Head of caudate nucleus (tissue), 42 donors: ENCODE measurements at regions not wholly inside any gene's neighbourhood (a gene's known extent, or its start where the extent isn't known, plus 50 kb on each side); places are given as distances from the start of the nearest gene placed in this dataset.

Experiments
- DNase-seq, 42 donors: peaks; one replicate each; pipeline versions ENCODE4 v3.0.0 to v3.0.0-alpha.2; 2020 to 2021; ENCODE audit warnings: mixed read lengths in 7 of 42
- intact Hi-C: fragments of 100-400 bp; cut with DNase I; formaldehyde crosslinking; loops from one replicate; pipeline ENCODE4 v1.15.0; 2022

DNA sequence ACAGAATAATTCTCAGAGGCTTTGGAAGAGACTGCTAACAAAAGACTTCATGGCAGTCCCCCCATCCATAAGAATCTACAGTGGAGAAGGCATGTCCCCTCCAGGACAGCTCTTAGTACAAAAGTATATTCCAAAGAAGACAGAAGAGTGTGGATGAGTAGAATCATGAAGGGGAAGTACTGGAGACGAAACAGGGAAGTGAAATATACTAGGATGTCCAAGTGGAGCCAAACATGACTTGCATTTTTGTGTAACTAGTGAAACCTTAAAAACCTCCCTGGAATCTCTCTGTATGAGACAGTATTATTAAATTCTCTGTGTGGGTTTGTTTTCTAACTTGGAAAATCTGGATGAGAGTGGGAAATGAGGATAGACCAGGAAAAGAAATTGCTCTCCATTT is 312.4 kb downstream of the RSL24D1 start:
- no peak for DNase-seq
- intact Hi-C loops, result no loop called here

DNA sequence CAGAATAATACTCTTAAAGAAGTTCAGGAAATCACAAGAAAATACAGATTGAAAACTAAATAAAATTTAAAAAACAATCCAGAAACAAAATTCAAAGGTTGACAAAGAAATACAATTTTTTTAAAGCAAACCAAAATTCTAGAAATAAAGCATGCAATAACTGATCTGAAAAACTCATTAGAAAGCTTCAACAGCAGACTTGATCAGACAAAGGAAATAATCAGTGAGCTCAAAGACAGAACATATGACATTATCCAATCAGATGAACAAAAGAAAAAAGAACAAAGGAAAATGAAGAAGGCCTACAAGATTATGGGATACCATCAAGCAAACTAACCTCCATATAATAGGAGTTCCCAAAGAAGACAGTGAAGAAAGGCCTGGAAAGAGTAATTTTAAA is 336.8 kb downstream of the RSL24D1 start:
- DNase-seq, result no peak
- intact Hi-C loops, result no loop called here

DNA sequence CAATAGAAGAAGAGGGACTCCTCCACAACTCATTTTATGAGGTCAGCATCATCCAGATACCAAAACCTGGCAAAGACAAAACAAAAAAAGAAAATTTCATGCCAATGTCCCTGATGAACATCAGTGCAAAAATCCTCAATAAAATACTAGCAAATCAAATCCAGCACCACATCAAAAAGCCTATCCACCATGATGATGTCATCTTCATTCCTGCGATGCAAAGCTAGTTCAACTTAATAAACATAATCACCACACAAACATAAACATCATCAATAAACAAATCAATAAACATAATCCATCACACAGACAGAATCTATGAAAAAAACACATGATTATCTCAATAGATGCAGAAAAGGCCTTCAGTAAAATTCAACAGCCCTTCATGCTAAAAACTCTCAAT is 342.1 kb downstream of the RSL24D1 start:
- intact Hi-C loops, result no loop called here
- DNase-seq, result no peak

DNA sequence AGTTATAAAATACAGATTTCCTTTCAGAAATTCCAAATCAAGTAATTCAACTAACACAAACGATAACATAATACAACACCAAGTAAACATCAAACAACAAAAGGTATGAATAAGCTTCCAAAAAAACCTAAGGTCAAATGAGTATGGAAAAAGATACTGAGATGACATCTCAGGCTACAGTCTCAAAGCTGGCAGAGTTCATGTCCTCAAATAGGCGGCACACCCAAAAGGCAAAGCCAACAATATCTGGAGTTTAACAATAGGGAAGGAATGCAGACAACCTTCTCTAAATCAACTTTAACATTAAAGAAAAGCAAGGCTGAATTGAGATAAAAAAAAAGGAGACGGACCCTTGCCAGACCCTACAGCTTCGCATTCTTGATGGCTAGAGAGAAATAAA is 346.6 kb downstream of the RSL24D1 start:
- intact Hi-C loops, result no loop called here
- no peak for DNase-seq

DNA sequence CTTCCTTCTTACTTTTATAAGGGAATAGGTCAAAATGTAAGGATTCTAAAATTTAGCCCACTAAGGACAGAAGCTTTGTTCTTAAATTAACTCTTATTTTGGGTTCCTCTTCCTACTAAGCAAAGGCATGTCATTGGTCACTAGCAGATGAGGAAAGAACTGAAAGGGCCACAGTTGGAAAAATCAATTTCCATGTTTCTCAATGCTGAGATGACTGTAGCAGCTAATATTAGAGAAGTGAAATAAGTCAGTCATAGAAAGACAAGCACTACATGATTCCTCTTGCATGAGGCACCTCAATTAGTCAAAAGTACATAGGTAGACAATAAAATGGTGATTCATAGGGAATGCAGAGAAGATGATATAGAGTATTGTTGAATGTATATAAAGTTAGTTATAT is 353.7 kb downstream of the RSL24D1 start:
- no peak for DNase-seq
- intact Hi-C loops, result no loop called here

DNA sequence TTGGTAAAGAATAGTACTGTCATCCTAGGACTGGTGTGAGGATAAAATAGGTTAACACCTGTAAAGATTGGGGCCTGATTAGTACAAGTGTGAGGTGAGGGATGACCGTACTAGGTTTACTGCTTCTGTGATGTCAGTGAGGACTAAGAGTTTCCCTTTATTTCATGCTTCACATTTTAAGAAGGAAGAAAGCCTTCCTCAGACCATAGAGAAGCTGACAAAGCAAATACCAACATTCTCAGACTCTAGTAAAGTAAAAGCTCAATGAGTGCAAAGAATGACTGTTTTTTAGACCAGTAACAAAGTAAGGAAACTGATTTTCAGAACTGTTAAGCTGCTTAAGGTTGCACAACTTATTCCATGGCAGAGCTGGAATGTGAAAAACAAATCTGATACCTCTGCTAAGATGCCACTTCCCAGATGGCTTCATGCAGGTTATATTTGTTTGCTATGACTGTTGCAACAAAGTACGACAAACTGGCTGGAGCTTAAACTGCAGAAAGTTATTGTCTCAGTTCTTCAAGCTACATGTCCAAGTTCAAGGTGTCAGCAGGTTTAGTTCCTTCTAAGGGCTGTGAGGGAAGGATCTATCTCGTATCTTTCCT is 354.9 kb downstream of the RSL24D1 start:
- intact Hi-C loops, result no loop called here
- DNase-seq, result no peak

DNA sequence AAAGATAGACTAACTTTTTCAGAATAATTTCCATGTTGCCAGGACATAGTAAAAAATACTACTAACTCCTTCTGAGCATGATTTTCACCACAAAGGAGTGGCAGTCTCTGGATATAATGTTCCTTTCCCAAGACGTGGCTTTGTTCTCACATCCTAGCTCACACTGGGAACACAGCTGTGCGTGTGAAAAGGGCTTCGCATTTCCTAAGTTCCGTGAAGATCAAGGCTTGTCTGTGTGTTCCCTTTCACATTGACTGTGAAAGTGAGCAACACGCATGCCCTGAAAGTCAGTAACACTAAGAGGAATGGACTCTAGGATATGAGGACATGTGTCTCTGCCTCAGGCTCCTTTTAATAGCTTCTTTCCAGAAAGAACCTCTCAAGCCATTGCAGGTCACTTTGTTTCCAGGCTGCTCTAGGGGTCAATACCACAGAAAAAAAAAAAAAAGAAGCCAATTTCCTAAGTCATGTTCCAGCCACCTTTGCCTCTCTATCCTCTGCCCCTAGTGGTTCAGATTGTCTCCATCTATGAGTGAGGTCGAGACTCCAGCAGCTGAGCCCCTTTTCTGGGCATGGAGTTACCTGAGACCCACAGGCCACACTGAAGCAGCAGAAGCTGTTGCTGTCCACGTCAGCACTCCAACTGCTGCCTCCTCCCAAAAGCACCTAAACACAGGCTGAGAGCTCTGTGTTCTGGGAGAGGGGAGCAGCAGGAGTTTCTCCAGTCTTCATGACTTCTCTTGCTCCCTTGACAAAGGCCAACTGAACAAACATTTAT is 355.9 kb downstream of the RSL24D1 start:
- intact Hi-C loops, result no loop called here
- DNase-seq, result no peak

DNA sequence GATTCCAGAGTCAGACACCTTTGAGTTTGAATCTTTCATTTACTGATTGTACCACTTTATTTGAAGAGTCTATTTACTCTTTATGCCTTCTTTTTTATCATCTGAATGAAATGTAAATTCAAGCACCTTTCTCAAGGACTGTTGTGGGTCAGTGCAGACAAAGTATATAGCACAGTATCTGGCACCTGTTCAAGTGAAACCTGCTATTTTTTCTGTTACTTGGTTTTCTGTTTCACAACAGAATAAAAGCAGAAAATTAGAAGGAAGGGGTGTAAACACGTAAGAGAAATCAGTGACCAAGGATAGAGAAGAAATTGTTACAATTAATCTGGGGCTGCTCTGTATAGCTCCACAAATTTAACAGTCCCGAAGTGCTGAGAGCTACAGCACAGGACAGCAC is 357.4 kb downstream of the RSL24D1 start:
- DNase-seq, result no peak
- intact Hi-C loops, result no loop called here

DNA sequence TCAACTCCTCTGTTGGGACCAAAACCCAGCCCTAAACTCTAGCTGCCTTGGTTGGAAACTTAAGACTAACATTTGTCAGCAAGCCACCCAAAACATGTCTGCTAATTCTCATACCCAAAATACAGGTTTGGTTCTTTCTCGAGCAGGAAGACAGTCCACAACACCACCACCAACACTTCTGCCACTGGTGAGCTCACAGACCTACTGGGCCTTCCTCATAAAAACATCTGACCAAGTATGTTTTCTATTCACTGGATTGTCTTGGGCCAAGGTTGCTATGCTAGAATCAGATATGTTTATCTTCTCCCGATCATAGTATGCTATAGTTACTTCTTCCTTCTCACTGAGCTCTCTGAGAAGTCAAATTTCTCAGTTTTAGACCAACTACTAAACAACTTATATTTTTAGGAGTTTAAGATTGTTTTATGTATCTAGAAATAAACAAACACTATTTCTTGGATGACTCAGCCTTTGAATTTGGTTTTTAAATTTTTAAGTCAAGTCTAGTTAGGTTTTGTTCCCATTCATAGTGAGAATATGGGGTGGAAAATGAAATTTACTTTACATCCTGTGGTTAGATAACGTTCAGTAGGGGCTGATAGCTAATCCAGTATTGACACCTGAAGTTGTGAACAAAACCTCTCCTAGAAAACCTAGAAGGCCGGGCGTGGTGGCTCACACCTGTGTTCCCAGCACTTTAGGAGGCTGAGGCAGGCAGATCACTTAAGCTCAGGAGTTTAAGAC is 360.5 kb downstream of the RSL24D1 start:
- no peak for DNase-seq
- intact Hi-C loops, result no loop called here

DNA sequence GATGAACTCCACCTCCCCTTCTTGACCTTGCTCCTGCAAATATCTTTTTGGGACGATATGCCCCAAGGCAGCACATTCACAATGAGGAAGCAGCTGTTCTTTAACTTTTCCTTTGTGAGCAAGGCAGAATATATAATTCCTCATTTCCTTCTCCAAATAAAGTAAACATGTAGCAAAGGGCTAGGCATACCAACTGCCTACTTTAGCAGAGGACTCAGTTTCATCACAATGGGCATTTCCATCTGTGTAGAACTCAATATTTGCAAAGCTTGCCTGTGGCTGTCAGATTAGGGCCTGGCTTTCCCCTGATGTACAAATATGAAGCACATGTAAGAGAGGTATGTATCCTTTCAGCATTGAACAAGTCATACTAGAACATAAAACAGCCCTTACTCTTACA is 366.9 kb downstream of the RSL24D1 start:
- DNase-seq, result no peak
- intact Hi-C loops, result no loop called here

DNA sequence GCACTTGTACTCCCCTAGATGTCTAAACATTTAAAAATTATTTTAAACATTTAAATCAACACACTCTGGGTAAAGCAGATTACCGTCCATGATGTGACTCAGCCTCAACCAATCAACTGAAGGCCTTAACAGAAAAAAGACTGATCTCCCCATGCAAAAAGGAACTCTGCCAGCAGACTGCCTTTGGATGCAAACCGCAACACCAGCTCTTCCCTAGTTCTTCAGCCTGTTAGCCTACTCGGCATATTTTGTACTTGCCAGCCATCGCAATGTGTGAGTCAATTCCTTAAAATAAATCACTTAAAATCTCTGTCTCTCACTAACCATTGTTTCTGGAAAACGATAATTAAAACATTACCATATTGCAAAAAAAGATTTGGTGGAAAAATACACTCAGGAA is 375.9 kb downstream of the RSL24D1 start:
- peak in 28 of 42 donors; percentile 6 to 50 (median 18) for DNase-seq
- intact Hi-C loops, result no loop called here

DNA sequence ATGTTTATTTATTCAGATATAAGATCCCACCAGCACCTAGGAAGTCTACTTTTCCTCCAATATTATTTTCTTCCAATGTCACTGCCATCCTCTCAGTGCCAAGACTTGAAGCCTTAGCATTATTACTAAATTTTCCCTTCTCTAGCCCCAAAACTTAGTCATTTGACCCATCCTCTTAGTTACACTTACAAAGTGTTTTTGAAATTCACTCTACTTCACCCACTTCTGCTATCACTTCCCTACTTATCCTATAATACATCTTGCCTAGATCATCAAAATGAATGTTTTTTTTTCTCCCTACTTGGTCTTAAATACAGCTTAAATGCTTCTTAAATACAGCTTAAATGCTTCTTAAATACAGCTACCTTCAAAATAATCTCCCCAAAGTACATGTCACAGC is 376.6 kb downstream of the RSL24D1 start:
- DNase-seq, result no peak
- intact Hi-C loops, result no loop called here

DNA sequence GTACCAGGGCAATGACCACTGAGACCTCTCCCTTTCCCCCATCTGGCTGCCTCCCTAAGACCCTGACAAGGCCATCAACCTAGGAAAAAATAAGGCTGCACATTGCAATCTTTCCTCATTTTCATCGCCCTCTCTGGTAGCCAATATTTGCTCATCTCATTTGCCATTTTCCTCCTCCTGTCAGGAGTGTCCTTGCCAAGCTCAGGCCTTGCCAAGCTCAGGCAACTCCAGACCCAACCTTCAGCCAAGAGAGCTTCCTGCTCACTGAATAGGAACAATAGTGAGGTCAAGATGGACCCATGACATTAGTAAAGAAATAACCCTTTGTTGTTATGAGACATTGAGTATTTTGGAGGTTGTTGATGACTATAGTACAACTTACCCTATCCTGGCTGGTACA is 380.3 kb downstream of the RSL24D1 start:
- no peak for DNase-seq
- intact Hi-C loops, result no loop called here

DNA sequence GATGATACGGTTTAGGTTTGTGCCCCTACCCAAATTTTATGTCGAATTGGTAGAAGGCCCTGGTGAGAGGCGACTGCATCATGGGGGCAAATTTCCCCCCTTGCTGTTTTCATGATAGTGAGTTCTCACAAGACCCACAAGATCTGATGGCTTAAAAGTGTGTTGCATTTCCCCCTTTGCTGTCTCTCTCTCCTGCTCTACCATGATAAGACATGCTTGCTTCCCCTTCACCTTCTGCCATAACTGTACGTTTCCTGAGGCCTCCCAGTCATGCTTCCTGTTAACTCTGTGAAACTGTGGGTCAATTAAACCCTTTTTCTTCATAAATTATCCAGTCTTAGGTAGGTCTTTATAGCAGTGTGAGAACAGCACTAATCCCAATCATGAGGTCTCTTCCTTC is 381.2 kb downstream of the RSL24D1 start:
- DNase-seq, result no peak
- intact Hi-C loops, result no loop called here

DNA sequence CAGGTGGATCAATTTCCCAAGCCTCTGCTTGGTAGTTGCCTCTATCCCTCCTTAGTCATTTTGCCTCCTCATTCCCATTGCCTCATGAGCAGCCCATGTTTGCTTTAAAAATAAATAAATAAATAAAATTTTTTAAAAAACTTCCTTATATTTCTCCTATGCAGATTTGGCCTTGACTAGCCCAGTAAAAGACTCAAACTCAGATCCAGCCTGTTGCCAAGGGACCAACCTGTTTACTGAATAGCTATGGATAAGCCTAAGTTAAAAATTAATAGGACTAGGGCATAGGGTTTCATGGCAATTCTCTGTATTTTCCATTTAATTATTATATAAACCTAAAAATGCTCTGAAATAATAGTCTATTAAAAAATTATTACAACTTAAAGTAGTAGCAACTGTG is 384.4 kb downstream of the RSL24D1 start:
- DNase-seq, result no peak
- intact Hi-C loops, result no loop called here

DNA sequence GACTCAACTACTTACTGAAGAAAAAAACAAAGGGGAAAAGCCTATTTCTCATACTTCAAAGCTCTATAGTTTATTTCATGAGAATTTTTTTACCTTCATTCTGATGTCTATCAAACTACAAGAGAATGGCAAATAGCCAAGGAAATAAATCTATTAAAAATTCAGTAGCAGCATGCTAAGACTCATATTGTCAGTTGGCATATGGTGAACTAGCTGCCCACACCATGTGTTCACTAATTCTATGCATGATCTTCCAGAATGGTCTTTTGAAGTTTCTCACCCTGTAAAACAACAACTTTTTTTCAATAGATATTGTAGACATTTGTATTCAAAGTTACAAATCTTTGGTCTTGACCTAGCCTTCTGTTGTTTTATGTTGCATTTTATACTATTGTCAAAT is 386.2 kb downstream of the RSL24D1 start:
- intact Hi-C loops, result no loop called here

DNA sequence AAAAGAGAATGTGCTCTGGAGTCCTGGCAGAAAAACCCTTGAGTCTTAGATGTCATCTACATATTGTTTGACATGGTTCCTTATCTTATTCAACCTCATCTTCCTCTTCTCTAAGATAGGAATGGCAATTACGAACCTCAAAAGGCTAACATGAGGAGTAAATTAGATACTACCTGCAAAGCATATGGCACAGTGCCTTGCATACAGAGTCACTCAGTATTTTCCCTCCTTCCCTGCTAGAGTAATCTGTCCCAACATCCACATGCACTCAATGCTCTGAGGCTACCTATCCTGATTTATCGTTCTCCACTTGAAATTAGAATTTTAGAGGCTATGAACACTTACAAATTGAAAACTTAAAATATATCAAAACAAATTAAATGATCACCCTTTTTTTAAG is 386.7 kb downstream of the RSL24D1 start:
- intact Hi-C loops, result no loop called here
- DNase-seq, result no peak

More for the DNA sequence above, 386.2 kb downstream of the RSL24D1 start:
- DNase-seq, result no peak

DNA sequence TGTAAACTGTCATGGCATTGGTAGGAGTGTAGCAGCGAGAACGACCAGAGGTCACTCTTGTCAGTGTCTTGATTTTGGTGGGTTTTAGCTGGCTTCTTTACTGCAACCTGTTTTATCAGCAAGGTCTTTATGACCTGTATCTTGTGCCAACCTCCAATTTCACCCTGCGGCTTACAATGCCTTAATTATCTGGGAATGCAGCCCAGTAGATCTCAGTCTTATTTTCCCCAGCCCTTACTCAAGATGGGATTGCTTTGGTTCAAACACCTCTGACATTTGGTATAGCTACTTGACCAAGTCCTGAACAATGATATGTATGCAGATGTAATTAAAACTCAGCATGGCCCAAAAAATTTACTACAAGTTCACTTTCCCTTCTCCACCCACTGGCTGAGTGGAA is 388.4 kb downstream of the RSL24D1 start:
- no peak for DNase-seq
- intact Hi-C loops, result no loop called here

DNA sequence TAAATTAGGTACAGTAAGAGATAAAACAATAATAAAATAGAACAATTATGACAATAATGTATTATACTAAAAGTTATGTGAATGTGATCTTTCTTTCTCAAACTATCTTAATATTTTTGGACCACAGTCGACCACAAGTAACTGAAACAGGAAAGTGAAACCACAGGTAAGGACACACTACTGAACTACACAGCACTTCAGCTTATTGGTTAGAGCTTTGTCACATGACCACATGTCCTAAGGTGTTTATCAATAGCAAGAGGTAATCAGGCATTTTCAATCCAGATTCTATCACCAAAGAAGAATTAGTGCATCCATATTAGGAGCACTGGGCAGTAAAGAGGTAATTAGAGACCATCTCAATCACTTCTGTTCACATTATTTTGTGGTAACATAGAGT is 392.8 kb downstream of the RSL24D1 start:
- no peak for DNase-seq
- intact Hi-C loops, result no loop called here

DNA sequence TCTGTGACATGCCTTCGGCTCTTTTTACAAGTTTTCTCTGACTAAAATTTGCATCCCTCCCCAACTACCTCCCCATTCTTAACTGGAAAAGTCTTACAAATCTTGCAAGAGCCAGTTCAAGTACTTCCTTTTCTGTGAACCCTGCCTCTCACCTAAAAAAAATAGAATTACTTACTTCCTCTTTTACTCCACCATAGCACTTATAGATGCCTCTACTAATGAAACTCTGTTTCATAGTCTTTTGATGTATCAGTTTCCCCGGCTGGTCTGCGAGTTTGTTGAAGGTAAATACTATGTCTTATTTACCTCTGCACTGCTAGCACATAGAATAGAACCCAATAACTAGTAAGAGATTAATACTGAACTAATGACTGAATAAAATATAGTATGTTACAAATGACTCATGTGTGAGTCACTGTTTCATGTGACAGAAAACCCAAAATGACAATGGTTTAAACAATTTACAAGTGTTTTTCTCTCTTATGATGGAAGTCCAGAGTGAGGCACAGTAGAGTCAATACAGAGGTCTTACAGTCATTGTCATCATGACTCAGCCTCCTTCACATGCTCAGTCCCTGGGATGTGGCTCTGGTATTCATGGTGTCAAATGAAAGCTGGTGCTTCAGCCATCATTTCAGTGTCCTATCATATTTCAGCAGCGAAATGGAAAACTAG is 393.5 kb downstream of the RSL24D1 start:
- intact Hi-C loops, result no loop called here
- DNase-seq, result no peak
